IPS DF 4.7 (cell line): ENCODE measurements at regions not wholly inside any gene's neighbourhood (a gene's known extent, or its start where the extent isn't known, plus 50 kb on each side); places are given as distances from the start of the nearest gene placed in this dataset.
A peak's percentile ranks its signal among the peaks of the same experiment; 100 is the strongest.
"Not testable (repeated sequence)": the region's sequence is repeated elsewhere in the genome, so short reads cannot be mapped to it uniquely, and the experiment has no call there.

ENCODE experiments used
- DNase-seq: peaks from one replicate; pipeline ENCODE4 v3.0.0-alpha.2; 2013; ENCODE audit warnings: low spot score; ENCODE audit errors: extremely low read depth

DNA sequence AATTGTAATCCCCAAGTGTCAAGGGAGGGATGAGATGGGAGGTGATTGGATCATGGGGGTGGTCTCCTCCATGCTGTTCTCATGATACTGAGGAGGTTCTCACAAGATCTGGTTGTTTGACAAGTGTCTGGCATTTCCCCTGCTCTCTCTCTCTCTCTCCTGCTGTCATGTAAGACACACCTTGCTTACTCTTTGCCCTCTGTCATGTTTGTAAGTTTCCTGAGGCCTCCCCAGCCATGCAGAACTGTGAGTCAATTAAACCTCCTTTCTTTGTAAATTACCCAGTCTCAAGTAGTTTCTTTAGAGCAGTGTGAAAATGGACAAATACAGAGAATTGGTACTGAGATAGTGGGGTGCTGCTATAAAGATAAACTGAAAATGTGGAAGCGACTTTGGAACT lies 207.9 kb downstream of the HINT1 start:
- no peak for DNase-seq

DNA sequence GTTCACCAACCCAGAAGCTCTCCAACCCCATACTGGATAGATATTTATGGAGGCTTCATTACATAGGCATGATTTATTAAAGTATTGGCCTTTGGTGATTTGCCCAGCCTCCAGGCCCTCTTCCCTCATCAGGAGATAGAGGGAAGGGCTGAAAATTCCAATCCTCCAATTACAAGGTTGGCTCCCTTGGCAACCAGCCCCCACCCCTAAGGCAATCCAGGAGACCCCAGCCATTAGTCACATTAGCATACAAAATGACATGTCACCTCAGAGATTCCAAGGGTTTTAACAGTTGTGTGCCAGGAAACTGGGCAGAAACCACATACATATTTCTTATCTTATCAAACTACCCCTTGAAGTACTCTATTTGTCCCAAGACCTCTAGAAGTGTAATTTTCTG lies 210.0 kb downstream of the HINT1 start:
- no peak for DNase-seq

DNA sequence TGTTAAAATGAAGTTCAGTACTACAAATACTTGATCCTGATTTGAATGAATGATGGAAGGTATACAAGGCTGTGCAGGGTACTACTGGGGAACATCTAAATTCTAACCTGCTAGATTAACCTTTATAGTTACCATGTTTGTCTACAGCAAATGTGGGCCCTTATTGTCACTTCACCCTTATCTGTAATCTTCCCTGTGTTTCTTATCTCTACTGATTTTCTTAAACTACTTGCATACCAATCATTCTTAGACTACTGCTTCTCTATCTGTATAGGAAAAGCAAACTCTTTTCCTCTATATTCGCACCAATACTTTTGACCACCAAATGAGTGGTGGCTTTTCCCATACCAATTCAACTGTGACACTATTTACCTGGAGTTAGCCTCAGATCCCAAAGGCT lies 210.7 kb downstream of the HINT1 start:
- DNase-seq: no peak

DNA sequence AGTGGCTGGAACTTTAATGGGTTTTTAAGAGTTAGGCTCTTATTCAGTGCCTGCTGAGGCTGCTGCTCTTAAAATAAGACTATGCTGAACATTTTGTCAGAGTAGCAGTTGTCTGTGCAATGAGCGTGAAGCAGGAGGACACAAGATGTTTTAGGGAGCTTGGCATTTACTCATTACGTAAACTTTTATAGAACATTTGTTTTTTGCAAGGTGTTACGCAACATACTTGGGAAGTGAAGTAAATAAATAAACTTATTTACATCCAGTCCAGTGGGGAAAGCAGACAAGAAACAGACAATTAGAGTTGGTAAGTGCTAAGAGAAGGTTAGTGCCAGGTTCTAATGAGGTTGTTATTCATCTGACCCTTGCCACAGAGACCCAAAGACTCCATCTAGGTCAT lies 226.0 kb downstream of the HINT1 start:
- DNase-seq: no peak

DNA sequence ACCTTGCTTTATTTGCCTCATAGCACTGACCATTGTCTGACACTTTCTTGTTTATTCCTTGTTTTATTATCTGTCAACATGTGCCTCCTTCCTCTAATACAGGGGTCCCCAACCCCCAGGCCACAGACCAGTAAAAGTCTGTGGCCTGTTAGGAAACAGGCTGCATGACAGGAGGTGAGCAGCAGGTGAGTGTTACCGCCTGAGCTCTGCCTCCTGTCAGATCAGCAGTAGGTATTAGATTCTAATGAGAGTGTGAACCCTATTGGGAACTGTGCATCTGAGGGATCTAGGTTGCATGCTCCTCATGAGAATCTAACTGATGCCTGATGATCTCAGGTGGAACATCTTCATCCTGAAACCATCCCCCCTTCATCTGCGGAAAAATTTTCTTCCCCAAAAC lies 228.0 kb downstream of the HINT1 start:
- no peak for DNase-seq

DNA sequence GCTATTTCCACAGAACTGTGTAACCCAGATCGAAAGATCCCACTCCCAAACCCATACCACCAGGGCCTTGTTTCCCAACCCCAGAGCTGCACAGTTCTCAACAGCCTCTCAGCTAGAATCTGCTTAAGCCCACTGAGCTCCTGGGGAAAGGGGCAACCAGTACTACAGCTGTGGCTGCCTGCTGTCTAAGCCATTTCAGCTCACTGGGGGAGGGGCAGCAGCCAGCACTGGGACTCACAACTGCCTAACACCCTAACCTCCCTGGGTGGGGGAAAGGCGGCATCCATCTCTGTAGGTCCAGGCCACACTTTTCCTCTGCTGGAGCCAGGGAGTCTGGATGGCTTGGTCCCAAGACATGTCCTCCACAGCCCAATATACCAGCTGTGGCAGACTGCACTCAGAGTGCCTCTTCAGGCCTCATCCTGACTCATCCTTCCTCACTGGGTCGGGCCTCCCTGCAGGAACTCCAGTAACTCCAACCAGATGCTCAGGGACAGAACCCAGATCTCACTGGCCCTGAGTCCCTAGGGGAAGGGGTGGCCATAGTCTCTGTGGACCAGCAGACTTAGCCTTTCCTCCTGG lies 241.4 kb downstream of the HINT1 start:
- no peak for DNase-seq

DNA sequence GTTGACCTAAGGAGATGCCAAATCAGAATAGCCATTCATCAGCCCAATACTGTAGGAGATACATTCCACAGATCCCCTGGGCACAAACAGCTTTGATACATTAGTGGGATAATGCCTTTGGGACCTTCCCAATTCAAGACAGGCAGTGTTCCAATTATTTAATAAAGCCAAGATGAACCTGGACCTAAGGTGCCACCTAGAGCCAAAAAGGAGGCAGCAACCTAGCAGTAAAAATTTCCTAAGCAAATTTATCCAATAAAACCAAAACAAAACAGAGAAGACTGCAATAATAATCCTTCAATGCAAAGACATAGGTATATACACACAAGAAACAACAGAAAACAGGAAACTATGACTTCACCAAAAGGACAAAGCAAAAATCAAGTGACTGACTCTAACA lies 253.0 kb downstream of the HINT1 start:
- no peak for DNase-seq

DNA sequence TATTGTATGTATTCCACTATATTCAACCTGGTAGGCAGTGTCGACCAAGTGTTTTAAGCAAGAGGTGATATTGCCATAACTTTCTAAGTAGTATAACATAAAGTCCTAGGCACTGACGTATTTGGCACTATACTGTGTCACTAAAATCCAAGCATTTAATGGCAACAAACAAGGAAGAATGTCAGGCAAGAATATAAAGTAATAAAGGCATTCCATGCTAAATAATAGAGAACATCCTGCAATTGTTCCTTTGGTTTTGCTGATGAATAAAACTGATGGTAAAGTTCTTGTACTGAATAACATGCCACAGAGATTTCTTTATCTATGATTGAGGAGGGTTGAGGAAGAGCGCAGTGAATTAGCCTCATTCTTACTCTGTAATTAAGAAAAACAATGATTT lies 256.9 kb downstream of the HINT1 start:
- no peak for DNase-seq

DNA sequence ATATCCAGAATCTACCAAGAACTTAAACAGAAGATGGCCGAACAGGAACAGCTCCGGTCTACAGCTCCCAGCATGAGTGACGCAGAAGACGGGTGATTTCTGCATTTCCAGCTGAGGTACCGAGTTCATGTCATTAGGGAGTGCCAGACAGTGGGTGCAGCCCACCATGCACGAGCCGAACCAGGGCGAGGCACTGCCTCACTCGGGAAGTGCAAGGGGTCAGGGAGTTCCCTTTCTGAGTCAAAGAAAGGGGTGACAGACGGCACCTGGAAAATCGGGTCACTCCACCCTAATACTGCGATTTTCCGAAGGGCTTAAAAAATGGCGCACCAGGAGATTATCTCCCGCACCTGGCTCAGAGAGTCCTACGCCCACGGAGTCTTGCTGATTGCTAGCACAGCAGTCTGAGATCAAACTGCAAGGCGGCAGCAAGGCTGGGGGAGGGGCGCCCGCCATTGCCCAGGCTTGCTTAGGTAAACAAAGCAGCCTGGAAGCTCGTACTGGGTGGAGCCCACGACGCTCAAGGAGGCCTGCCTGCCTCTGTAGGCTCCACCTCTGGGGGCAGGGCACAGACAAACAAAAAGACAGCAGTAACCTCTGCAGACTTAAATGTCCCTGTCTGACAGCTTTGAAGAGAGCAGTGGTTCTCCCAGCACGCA lies 267.4 kb downstream of the HINT1 start:
- DNase-seq: not testable (repeated sequence)

DNA sequence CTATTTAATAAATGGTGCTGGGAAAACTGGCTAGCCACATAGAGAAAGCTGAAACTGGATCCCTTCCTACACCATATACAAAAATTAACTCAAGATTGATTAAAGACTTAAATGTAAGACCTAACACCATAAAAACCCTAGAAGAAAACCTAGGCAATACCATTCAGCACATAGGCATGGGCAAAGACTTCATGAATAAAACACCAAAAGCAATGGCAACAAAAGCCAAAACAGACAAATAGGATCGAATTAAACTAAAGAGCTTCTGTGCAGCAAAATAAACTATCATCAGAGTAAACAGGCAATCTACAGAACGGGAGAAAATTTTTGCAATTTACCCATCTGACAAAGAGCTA lies 267.9 kb downstream of the HINT1 start:
- DNase-seq: not testable (repeated sequence)

DNA sequence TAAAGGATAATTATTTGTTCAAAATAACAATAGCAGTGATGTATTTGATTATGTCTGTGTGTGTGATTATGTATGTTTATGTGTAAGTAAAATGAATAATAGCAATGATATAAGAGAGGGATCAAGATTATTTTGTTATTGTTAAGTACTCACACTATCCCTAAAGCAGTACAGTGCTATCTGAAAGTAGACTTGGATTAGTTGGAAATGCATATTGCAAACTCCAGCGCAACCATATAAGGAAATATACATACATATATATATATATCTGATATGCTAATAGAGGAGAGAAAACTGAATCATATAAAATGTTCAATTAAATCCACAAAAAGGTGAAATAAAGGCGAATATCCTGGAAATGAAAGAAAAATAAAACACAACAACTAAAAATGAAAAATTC lies 268.4 kb downstream of the HINT1 start:
- DNase-seq: no peak

DNA sequence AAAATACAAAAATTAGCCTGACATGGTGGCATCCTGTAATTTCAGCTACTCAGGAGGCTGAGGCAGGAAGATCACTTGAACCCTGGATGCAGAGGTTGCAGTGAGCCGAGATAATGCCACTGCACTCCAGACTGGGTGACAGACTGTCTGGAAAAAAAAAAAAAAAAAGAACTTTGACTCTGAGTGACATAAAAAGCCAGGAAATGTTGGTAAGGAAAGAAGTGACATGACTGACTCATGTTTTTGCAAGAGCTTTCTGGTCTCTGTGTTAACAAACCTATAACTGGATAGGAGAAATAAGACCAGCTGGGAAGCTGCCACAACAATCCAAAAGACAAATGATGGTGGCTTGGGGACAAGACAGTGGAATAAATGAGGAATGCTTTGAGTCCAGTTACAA lies 272.1 kb downstream of the HINT1 start:
- no peak for DNase-seq

DNA sequence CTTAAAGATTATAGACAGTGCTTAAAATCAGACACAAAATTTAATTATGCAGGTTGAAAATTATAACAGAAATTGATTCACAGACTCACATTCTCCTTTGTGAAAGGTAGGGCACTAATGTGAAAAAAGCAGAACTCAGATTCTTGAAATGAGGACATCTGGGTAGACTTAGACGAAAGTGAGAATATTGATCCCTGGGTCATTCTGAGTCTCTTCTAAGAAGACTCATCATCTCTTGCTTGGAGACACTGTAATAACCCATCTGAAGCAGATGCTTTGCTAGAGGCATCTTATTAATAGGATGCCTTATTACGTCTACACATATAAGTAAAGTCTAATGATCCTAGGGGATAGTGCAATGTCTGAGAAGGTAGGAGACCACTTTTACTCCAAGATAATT lies 274.4 kb downstream of the HINT1 start:
- no peak for DNase-seq

DNA sequence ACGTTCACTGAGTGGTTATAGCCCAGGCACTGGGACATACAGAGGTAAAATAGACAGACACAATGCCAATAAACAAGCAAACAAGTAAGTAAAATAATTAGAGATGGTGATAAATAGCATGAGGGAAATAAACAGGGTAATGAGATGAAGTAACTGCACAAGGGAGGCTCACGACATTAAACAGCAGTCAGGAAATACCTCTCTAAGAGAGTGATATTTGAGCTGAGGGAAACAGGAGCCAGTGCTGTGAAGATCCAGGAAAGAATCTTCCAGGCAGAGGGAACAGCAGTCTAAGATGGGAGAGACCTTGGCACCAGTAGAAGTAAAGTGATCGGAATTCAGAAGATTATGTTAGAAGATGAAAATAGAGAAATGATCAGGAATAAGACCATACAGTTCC lies 279.4 kb downstream of the HINT1 start:
- no peak for DNase-seq

DNA sequence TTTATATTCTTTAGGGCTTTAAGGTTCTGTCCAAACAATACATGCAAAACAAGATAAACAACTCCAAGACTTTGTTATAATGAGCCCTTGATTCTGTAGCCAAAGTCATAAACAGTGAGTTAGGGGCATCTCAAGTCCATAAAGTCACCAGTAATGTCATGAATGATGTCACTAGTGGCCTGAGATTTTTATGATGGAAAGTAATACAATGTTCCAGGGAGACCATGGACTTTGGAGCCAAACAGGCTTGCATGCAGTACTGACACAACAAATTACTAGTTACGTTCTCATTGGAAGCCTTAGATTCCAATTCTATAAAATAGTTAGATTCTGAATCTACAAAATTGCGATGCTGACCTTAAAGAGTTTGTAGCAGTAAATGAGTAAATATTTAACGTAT lies 280.0 kb downstream of the HINT1 start:
- DNase-seq: no peak

DNA sequence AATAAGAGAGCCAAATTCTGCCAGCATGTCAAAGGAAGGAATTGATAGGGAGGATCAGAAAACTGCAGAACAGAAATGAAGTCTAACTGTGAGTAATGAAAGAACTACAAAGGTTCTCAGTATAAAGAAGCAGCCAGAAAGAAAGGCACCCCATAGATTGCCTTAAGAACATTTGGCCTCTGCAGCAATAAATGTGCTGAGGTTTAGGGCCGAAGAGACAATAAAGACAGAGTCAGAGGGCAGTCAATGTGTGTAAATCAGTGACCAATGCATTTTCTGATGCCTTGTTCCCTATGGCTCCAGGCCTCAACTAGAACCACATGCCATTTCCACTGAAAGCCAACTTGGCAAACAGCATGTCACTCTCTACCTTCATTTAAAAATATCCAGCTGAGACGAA lies 281.0 kb downstream of the HINT1 start:
- DNase-seq: no peak

DNA sequence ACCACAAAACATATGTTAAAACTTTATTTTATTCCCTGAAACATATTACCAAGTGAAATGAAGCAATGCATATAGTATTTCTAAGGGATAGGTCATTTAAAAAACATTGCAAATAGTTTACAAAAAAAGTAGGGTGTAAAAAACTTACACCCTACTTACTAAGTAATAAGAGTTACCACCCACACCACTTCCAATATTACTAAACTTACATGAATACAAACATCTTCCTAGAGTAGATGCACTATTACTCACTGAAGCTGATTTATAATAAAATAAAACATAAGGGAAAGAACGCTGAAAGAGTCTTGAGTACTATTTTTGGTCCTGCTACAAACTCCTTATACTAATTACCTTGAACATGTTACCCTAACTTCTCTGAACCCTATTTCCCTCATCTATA lies 289.4 kb downstream of the HINT1 start:
- DNase-seq: no peak

DNA sequence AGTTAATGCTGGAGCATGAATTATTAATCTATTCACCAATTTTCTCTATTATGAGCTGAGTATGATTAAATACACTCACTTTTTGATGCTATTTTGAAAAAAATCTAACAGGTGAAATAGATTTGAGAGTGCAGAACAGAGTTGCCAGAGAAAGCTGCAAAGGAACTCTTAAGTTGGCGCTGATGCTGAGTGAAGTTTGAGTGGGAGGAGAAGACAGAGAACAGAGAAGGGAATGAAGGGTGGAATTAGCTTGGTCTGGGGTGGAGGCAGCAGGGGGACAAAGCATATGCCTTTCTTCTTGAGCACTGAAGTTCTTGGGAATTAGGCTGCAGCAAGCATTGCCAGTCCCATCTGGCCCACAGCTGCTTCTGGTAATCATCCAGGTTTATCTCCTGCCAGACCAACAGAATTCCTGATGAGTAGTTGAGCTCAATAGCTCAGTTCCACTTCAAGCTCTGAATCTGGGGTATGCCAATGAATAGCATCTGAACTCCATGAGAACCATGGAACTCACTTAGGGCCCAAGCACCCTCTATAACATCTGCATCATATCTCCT lies 290.1 kb downstream of the HINT1 start:
- DNase-seq: no peak

DNA sequence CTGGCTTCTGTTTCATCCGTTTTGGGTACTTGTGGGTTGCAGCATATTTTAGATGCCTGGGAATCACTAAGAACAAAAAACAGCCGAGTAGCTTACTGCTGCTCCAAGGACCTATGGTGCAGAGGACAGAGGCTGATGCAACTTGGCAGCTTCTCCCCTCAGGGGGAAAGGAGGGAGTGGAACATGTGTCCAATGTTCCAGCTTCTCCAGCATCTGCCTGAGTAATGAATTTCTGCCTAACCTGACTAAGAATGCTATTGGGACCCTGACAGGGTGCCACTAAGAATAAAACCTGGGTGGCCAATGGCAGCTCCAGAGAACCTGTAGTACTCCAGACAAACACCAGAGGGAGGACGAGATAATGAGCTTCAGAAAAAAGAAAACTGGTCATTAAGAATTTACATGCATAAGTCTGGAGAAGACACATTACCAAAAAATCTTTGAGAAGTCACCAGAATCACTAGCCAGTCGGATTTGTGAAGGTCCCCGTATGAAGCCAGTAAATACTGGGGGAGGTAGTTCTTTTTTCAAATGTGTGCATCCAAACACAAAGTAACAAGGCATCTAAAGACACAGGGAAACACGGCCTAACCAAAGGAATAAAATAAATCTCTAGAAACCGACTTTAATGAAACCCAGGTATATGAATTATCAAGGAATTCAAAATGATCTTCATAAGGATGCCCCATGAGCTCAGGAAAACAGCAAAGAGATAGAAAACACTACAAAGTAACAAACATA lies 293.5 kb downstream of the HINT1 start:
- peak; percentile 11 for DNase-seq

DNA sequence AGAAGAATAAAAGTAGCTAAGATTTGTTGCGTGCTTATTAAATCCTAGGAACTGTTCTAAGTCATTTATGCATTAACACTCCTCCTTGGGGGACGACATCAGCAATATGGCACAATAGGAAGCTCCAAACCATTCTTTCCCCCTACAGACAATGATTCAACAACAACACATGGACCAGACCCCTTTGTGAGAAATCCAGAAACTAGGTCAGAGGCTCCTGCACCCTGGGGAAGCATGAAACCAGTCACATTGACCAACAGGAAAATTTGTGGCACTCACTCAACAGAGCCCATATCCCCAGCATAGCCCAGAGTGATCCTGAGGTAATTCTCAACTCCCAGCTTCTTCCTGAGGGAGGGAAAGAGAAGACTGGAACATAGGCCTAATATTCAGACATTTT lies 294.4 kb downstream of the HINT1 start:
- DNase-seq: no peak

DNA sequence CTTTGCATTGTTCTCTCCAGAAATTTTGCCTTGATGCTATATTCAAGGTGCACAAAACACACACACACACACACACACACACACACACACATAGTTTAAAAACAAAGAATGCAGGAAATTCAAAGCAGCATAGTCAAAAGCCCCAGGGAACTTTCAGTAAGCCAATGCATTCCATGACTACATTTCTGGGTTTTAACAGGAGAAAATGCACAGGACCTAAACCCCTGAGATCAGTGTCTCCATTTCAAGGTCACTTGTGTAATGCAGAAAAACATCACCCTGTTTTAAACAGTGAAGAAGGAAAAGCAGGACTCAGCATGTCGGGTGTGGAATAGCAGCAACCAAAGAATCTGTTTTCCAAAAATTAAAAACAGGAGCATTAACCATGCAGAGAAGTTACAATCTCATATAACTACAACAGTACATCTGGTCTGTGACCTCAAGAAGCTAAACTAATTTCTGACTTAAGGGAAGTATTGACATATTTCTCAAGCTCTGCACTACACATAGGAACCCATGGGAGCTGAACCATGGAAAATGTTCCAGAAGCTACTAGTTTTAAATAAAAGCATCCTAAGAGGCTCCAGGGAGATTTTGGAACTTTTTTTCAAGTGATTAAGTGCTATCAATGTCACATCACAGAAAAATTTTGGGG lies 296.7 kb downstream of the HINT1 start:
- DNase-seq: peak; percentile 1

DNA sequence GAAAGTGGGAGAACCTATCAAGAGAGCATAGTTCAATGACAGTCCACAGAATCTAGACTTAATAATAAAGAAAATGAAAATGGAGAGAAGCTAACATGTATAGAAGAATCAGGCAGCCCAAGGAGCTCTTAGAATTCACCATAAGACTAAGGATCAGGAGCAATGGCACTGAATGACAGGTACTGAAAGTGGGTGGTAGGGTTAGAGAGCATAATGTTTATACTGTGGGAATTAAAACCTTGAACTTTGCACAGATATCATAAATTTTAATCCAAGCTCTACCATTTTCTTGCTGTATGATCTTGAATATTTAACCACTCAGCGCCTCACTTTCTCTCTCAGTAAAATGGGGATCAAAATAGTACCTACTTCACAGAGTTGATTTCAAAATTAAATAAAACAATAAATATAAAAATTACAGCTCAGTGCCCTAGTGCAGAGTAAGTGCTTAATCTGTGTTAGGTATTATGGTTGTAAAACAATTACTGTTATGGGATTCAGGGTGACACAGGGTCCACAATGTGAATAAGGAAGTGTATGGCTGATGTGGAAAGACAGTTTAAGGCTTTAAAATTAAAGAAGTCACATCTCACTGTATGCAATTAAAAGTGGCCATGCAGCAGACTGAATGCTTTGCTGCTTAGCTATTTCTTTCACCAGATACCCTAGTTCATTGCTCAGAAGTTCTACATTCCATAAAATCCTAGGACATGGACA lies 319.8 kb downstream of the HINT1 start:
- DNase-seq: no peak
